ENCODE measurements at regions not wholly inside any gene's neighbourhood (a gene's known extent, or its start where the extent isn't known, plus 50 kb on each side); places are given as distances from the start of the nearest gene placed in this dataset.
"Not testable (repeated sequence)": the region's sequence is repeated elsewhere in the genome, so short reads cannot be mapped to it uniquely, and the experiment has no call there.

DNA sequence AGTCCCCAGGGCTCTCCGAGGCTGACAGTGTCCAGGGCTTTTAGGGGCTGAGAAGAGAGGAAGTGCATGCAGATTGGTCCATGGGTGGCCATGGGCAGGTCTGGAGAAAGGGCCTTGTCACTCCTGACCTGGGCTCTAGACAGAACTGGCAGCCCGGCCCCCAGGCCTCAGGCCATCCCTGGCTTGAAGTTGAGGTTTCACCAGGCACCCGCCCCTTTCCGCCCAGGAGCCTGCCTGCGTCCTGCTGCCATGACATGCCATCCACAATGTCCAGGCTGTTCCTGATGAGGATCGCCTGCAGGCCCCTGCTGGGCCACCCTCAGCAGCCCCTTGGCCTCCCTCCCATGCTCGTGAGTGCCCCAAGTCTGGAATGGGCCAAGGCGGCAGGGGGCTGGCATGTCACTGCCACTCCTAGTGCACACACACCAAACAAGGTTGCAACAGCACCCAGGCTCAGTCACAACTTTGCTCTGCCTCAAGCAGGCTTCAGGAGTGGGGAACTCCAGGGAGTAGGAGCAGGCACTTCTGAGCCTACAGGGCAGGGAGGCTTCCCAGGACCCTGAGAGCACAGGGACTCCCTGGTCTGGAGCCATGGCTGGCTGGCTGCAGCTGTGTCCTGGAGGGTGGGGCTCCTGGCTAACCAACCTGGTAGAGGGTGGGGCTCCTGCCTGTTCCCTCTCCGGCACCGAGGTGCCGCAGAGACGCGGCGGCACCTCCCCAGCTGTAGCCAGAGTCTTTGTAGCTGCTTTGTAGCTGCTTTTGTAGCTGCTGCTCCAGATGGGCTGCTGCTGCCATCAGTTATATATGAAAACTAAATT, 1457.1 kb upstream of the GBE1 start:
- 95% methylated on average over 14 of the region's 14 CpGs for WGBS (ENCODE audit: insufficient coverage)
- no peak overlapping the region for H3K27ac ChIP-seq (ENCODE audit: low read depth, low read length)
- DNase-seq (ENCODE audit: low read depth in 4 of 6, low spot score in 6 of 6), result no peak
- no peaks in the 10 kb centered on the region for H3K36me3 ChIP-seq (ENCODE audit: control insufficient read depth, insufficient read depth, low read length)
- no peaks in the 10 kb centered on the region for H3K9me3 ChIP-seq (ENCODE audit: control insufficient read depth, insufficient read depth, low read length)
- no peaks in the 10 kb centered on the region for H3K4me1 ChIP-seq (ENCODE audit: control insufficient read depth, insufficient read depth, low read length)
- no peak overlapping the region for H3K4me3 ChIP-seq (ENCODE audit: low read depth, low read length)
- H3K27me3 ChIP-seq (ENCODE audit: control insufficient read depth, insufficient read depth, low read length), result no peaks in the 10 kb centered on the region

DNA sequence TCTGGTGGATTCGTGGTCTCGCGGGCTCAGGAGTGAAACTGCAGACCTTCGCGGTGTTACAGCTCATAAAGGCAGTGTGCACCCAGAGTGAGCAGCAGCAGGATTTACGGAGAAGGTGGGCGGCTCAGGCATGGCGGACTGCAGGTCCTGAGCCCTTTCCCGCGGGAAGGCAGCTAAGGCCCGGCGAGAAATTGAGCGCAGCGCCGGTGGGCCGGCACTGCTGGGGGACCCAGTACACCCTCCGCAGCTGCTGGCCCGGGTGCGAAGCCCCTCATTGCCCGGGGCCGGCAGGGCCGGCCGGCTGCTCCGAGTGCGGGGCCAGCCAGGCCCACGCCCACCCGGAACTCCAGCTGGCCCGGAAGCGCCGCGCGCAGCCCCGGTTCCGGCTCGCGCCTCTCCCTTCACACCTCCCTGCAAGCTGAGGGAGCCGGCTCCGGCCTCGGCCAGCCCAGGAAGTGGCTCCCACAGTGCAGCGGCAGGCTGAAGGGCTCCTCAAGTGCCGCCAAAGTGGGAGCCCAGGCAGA, 1456.2 kb upstream of the GBE1 start:
- not testable (repeated sequence) for H3K4me3 ChIP-seq (ENCODE audit: low read depth, low read length); H3K4me1 ChIP-seq (ENCODE audit: control insufficient read depth, insufficient read depth, low read length)
- WGBS (ENCODE audit: insufficient coverage), result 97% methylated on average over 41 of the region's 41 CpGs

DNA sequence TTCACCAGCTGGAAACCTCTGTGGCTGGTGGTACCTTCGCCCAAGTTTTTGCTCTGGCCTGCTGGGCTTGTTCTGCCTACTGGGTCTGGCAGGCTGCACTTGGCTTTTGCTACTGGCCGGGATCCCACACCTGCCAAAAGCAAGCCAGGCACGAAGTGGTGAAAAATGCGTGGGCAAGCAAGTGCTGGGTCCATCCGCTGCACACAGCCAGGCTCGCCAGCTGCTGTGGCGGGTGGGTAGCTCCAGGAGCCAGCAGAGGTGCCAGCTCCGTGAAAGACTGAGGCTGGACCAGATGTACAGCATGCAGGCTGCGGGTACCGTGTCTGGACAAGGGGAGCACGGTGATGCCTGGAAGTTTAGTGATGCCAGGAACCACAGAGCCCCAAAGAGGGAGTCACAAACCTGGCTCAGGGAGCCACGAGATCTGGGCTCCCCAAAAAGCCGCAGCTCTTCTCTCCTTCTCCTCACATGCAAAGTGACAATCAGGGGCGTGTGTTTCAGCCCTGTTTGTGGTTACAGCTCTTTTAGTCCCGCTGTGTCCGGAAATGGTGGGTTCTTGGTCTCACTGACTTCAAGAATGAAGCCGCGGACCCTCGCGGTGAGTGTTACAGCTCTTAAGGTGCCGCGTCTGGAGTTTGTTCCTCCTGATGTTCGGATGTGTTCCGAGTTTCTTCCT, 1455.6 kb upstream of the GBE1 start:
- Histone ChIP-seq H3K36me3 (ENCODE audit: control insufficient read depth, insufficient read depth, low read length) (no peaks in the 10 kb centered on the region), H3K27me3 (ENCODE audit: control insufficient read depth, insufficient read depth, low read length) (no peaks in the 10 kb centered on the region), H3K4me3 (ENCODE audit: low read depth, low read length) (no peak overlapping the region), H3K9me3 (ENCODE audit: control insufficient read depth, insufficient read depth, low read length) (no peaks in the 10 kb centered on the region), H3K4me1 (ENCODE audit: control insufficient read depth, insufficient read depth, low read length) (no peaks in the 10 kb centered on the region), H3K27ac (ENCODE audit: low read depth, low read length) (no peak overlapping the region)
- 95% methylated on average over 23 of the region's 24 CpGs for WGBS (ENCODE audit: insufficient coverage)
- no peak for DNase-seq (ENCODE audit: low read depth in 4 of 6, low spot score in 6 of 6)

More for the DNA sequence above, 1456.2 kb upstream of the GBE1 start:
- not testable (repeated sequence) for DNase-seq (ENCODE audit: low read depth in 4 of 6, low spot score in 6 of 6); H3K36me3 ChIP-seq (ENCODE audit: control insufficient read depth, insufficient read depth, low read length); H3K27me3 ChIP-seq (ENCODE audit: control insufficient read depth, insufficient read depth, low read length); H3K9me3 ChIP-seq (ENCODE audit: control insufficient read depth, insufficient read depth, low read length); H3K27ac ChIP-seq (ENCODE audit: low read depth, low read length)

DNA sequence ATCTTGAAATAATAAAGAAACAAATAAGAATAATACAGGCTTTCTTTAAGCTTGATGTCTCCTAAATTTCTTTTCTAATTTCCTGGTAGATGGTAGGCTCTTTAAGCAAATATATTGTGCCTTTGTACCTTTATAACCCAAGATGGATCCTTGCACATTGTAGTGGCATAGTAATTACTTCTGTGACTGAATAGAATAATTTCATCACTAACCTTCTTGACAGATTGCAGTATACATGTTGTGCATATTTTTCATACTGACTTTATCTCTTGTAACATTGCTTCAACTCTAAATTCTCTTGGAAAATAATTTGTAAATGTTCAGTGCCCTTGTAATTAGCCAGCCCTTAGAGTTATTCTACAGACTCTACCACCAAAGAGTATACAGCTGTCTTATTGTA, 1433.8 kb upstream of the GBE1 start:
- DNase-seq (ENCODE audit: low read depth in 4 of 6, low spot score in 6 of 6), result no peak
- Histone ChIP-seq H3K27me3 (ENCODE audit: control insufficient read depth, insufficient read depth, low read length) (no peaks in the 10 kb centered on the region), H3K9me3 (ENCODE audit: control insufficient read depth, insufficient read depth, low read length) (no peaks in the 10 kb centered on the region)

DNA sequence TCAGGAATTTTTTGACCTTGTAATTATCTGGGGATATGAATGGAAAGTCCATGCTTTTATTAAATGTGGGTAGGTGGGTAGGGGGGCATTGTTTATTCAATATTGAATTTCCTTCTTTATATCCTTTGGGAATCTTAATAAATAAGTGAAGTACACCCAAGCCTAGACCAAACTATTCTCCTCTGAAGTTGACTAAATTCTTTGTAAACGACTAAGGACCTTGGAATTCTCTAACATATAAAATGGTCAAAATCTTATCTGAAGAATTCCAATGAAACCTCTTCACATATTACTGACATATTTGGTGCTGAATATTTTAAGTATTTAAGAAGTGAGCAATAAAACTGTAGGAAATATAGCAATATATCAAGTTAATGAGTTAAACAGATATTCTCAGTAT, 1432.1 kb upstream of the GBE1 start:
- Histone ChIP-seq H3K4me3 (ENCODE audit: low read depth, low read length) (no peak overlapping the region), H3K4me1 (ENCODE audit: control insufficient read depth, insufficient read depth, low read length) (no peaks in the 10 kb centered on the region), H3K27me3 (ENCODE audit: control insufficient read depth, insufficient read depth, low read length) (no peaks in the 10 kb centered on the region), H3K36me3 (ENCODE audit: control insufficient read depth, insufficient read depth, low read length) (no peaks in the 10 kb centered on the region), H3K9me3 (ENCODE audit: control insufficient read depth, insufficient read depth, low read length) (no peaks in the 10 kb centered on the region), H3K27ac (ENCODE audit: low read depth, low read length) (no peak overlapping the region)
- no CpG with 5 or more reads among the region's 1 CpG for WGBS (ENCODE audit: insufficient coverage)
- DNase-seq (ENCODE audit: low read depth in 4 of 6, low spot score in 6 of 6), result no peak

More for the DNA sequence above, 1433.8 kb upstream of the GBE1 start:
- Histone ChIP-seq H3K27ac (ENCODE audit: low read depth, low read length) (no peak overlapping the region), H3K4me3 (ENCODE audit: low read depth, low read length) (no peak overlapping the region), H3K4me1 (ENCODE audit: control insufficient read depth, insufficient read depth, low read length) (no peaks in the 10 kb centered on the region), H3K36me3 (ENCODE audit: control insufficient read depth, insufficient read depth, low read length) (no peaks in the 10 kb centered on the region)

DNA sequence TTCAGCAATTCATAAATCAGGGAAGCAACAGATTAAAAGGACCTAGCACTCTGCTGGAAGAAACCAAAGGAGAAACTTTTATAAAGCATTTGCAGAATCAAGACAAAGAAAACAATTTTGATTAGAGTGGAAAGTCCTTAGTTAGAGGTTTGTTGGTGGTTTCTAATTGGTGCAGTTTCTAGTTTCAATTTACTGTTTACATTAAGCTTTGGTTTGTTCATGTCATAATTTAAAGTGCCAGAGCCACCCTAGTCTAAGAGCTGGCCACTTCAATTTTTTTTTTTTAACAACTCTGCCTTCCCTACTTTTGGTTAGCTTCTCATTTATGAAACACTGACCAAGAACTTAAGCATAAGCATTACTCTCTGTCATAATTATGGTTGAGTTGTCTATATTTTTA, 1428.2 kb upstream of the GBE1 start:
- Histone ChIP-seq H3K4me3 (ENCODE audit: low read depth, low read length) (no peak overlapping the region), H3K27ac (ENCODE audit: low read depth, low read length) (no peak overlapping the region), H3K4me1 (ENCODE audit: control insufficient read depth, insufficient read depth, low read length) (no peaks in the 10 kb centered on the region)

DNA sequence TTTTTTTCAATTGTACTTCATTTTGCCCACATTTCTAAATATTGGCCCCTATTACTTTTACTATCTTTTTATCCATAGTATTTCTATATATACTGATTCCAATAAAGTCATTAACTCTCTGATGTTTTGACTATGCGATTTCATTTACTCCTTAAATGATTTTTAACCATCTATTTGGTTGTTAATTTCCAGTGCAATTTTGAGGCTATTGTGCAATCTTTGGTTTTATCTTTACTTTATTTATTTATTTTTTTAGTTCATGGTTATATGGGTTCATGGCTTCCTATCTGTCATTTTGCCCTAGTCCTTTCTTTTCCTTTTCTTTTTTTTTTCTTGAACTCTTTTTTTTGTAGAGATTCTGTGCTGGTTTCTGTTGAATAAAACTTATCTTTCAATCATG, 1408.0 kb upstream of the GBE1 start:
- H3K27ac ChIP-seq (ENCODE audit: low read depth, low read length), result no peak overlapping the region
- no peak for DNase-seq (ENCODE audit: low read depth in 4 of 6, low spot score in 6 of 6)
- no CpG with 5 or more reads among the region's 1 CpG for WGBS (ENCODE audit: insufficient coverage)

More for the DNA sequence above, 1428.2 kb upstream of the GBE1 start:
- Histone ChIP-seq H3K9me3 (ENCODE audit: control insufficient read depth, insufficient read depth, low read length) (peaks cover 1% of the 10 kb centered on the region), H3K36me3 (ENCODE audit: control insufficient read depth, insufficient read depth, low read length) (no peaks in the 10 kb centered on the region), H3K27me3 (ENCODE audit: control insufficient read depth, insufficient read depth, low read length) (no peaks in the 10 kb centered on the region)
- no peak for DNase-seq (ENCODE audit: low read depth in 4 of 6, low spot score in 6 of 6)

DNA sequence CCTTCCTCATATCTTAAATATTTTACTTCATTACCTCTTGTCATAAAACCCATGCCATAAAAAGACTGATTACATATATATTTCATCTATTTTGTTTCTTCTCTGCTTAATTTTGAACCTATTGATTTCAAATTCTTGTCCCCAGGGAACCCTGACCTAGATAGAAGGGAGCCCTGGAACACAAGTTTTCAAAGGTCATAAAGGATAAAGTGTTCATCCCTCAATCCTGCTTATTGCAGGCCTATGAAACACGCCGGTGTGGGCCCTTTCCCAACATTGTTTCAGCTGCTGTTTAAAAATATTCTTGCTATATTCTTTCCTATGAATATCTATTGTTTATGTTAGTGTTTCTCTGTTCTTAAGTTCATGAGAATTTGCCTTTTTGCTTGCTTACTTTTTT, 1389.5 kb upstream of the GBE1 start:
- H3K36me3 ChIP-seq (ENCODE audit: control insufficient read depth, insufficient read depth, low read length), result no peaks in the 10 kb centered on the region
- no peaks in the 10 kb centered on the region for H3K4me1 ChIP-seq (ENCODE audit: control insufficient read depth, insufficient read depth, low read length)
- no peak overlapping the region for H3K4me3 ChIP-seq (ENCODE audit: low read depth, low read length)
- no peak overlapping the region for H3K27ac ChIP-seq (ENCODE audit: low read depth, low read length)
- no CpG with 5 or more reads among the region's 2 CpGs for WGBS (ENCODE audit: insufficient coverage)
- no peaks in the 10 kb centered on the region for H3K27me3 ChIP-seq (ENCODE audit: control insufficient read depth, insufficient read depth, low read length)
- H3K9me3 ChIP-seq (ENCODE audit: control insufficient read depth, insufficient read depth, low read length), result no peaks in the 10 kb centered on the region
- DNase-seq (ENCODE audit: low read depth in 4 of 6, low spot score in 6 of 6), result no peak

More for the DNA sequence above, 1408.0 kb upstream of the GBE1 start:
- H3K4me3 ChIP-seq (ENCODE audit: low read depth, low read length), result no peak overlapping the region
- H3K36me3 ChIP-seq (ENCODE audit: control insufficient read depth, insufficient read depth, low read length), result no peaks in the 10 kb centered on the region
- no peaks in the 10 kb centered on the region for H3K9me3 ChIP-seq (ENCODE audit: control insufficient read depth, insufficient read depth, low read length)
- no peaks in the 10 kb centered on the region for H3K4me1 ChIP-seq (ENCODE audit: control insufficient read depth, insufficient read depth, low read length)
- H3K27me3 ChIP-seq (ENCODE audit: control insufficient read depth, insufficient read depth, low read length), result no peaks in the 10 kb centered on the region

DNA sequence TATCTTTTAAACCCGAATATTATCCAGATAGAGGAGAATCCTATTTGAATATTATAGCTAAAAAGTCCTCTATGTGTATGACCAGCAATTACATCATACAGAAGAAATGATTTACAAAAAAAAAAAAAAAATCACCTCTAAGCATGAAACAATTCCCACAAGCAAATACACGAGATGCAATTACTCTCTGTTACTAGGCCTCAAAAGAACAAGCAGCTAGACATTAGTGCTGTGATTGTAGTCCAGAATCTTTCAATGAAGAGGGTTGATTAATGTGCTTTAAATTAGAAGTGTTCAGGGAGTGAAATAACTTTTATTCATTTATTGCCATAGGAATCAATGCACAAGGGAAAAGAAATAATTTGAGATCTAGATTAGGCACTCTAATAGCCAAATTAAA, 1379.5 kb upstream of the GBE1 start:
- H3K9me3 ChIP-seq (ENCODE audit: control insufficient read depth, insufficient read depth, low read length), result no peaks in the 10 kb centered on the region
- no CpG with 5 or more reads among the region's 2 CpGs for WGBS (ENCODE audit: insufficient coverage)
- no peaks in the 10 kb centered on the region for H3K4me1 ChIP-seq (ENCODE audit: control insufficient read depth, insufficient read depth, low read length)
- DNase-seq (ENCODE audit: low read depth in 4 of 6, low spot score in 6 of 6), result no peak
- no peak overlapping the region for H3K27ac ChIP-seq (ENCODE audit: low read depth, low read length)
- no peaks in the 10 kb centered on the region for H3K27me3 ChIP-seq (ENCODE audit: control insufficient read depth, insufficient read depth, low read length)
- H3K4me3 ChIP-seq (ENCODE audit: low read depth, low read length), result no peak overlapping the region
- no peaks in the 10 kb centered on the region for H3K36me3 ChIP-seq (ENCODE audit: control insufficient read depth, insufficient read depth, low read length)

DNA sequence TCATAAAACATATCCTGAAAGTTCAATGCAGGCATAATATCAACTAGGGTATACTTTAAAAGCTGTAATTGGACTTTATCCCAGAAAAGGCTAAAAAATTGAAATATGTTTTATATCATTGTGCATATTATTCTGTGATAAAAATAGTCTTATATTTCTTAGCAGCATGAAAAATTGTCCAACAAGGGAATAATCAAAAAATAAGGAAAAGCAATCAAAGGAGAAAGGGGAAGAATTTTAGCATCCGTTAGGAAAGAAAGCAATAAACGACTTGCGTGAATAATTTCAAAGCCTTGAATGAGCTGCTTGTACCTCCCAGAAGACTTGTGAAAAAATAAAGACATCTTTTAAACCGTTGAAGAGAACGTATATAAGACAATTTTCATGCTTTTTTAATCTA, 1369.8 kb upstream of the GBE1 start:
- H3K4me3 ChIP-seq (ENCODE audit: low read depth, low read length), result no peak overlapping the region
- H3K27me3 ChIP-seq (ENCODE audit: control insufficient read depth, insufficient read depth, low read length), result no peaks in the 10 kb centered on the region
- no peaks in the 10 kb centered on the region for H3K36me3 ChIP-seq (ENCODE audit: control insufficient read depth, insufficient read depth, low read length)
- no peaks in the 10 kb centered on the region for H3K9me3 ChIP-seq (ENCODE audit: control insufficient read depth, insufficient read depth, low read length)
- 100% methylated on average over 2 of the region's 5 CpGs for WGBS (ENCODE audit: insufficient coverage)
- H3K27ac ChIP-seq (ENCODE audit: low read depth, low read length), result no peak overlapping the region
- no peaks in the 10 kb centered on the region for H3K4me1 ChIP-seq (ENCODE audit: control insufficient read depth, insufficient read depth, low read length)
- DNase-seq (ENCODE audit: low read depth in 4 of 6, low spot score in 6 of 6), result peak in 1 of 6 donors; percentile 77
